IMR-90 (cell line): ENCODE measurements at regions not wholly inside any gene's neighbourhood (a gene's known extent, or its start where the extent isn't known, plus 50 kb on each side); places are given as distances from the start of the nearest gene placed in this dataset.

Source experiments
- ATAC-seq: fragments of 200-7000 bp; cut with Tn5 transposase; 2 replicates; pipeline ENCODE4 v1.9.1; 2020; ENCODE audit warnings: low read depth, mild to moderate bottlenecking, moderate library complexity
- BruUV-seq: library from RNA; stranded (reverse); fragments of 400-500 nt; replicated peaks from 2 replicates; lab custom pipeline; 2021; lab: Mats Ljungman, UMichigan
- CTCF ChIA-PET: fragments of 300-600 bp; formaldehyde crosslinking; extraction: SDS; loops from one replicate; lab custom pipeline; 2021; ENCODE audit warnings: antibody characterized with exemption; lab: Yijun Ruan, JAX
- POLR2A ChIA-PET: fragments of 300-600 bp; sonication (Branson Sonifier 250); formaldehyde crosslinking; loops from one replicate; lab custom pipeline; 2022; ENCODE audit warnings: antibody characterized with exemption; ENCODE audit not compliant: unreplicated experiment; lab: Charles Lee
- DNase-seq: peaks from one replicate; pipeline ENCODE4 v3.0.0; 2013
- H2AFZ ChIP-seq: replicated peaks from 2 replicates; pipeline ENCODE3; 2013; ENCODE audit warnings: low read length, mild to moderate bottlenecking; ENCODE audit not compliant: poor library complexity
- H2AK5ac ChIP-seq: 2 replicates; pipeline ENCODE4 v1.6.1; 2013; ENCODE audit warnings: low read depth, low read length, inconsistent platforms
- H2AK9ac ChIP-seq: replicated peaks from 2 replicates; pipeline ENCODE3; 2013; ENCODE audit warnings: mild to moderate bottlenecking, low read depth, low read length, moderate library complexity; ENCODE audit not compliant: poor library complexity
- H2BK120ac ChIP-seq: 2 replicates; pipeline ENCODE4 v1.6.1; 2013; ENCODE audit warnings: low read depth, low read length, inconsistent platforms
- H2BK15ac ChIP-seq: 3 replicates; pipeline ENCODE4 v1.6.1; 2013; ENCODE audit warnings: low read depth, low read length, inconsistent platforms
- H2BK20ac ChIP-seq: 2 replicates; pipeline ENCODE4 v1.6.1; 2013; ENCODE audit warnings: low read depth, mild to moderate bottlenecking, inconsistent platforms, low read length, moderate library complexity
- H2BK5ac ChIP-seq: 2 replicates; pipeline ENCODE4 v1.6.1; 2013; ENCODE audit warnings: mild to moderate bottlenecking, low read depth, low read length, inconsistent platforms; ENCODE audit not compliant: poor library complexity, severe bottlenecking
- H3K14ac ChIP-seq: replicated peaks from 2 replicates; pipeline ENCODE4 v1.6.1; 2013; ENCODE audit warnings: low read depth, low read length, inconsistent platforms
- H3K18ac ChIP-seq: 2 replicates; pipeline ENCODE4 v1.6.1; 2013; ENCODE audit warnings: low read depth, low read length, control low read depth
- H3K23ac ChIP-seq: 2 replicates; pipeline ENCODE4 v1.6.1; 2013; ENCODE audit warnings: low read depth, low read length, inconsistent platforms
- H3K27ac ChIP-seq: 2 replicates; pipeline ENCODE4 v1.5.1; 2013; ENCODE audit warnings: mild to moderate bottlenecking, control low read depth, low read length; ENCODE audit not compliant: insufficient read depth
- H3K27me3 ChIP-seq: 2 replicates; pipeline ENCODE4 v1.6.1; 2013; ENCODE audit warnings: low read length; ENCODE audit not compliant: control insufficient read depth, insufficient read depth
- H3K36me3 ChIP-seq: 2 replicates; pipeline ENCODE4 v1.6.1; 2013; ENCODE audit warnings: low read length, mixed read lengths; ENCODE audit not compliant: control insufficient read depth, insufficient read depth
- H3K4ac ChIP-seq: 2 replicates; pipeline ENCODE4 v1.6.1; 2013; ENCODE audit warnings: low read depth, low read length, inconsistent platforms
- H3K4me1 ChIP-seq: 2 replicates; pipeline ENCODE4 v1.6.1; 2013; ENCODE audit warnings: low read length, mixed read lengths; ENCODE audit not compliant: control insufficient read depth, insufficient read depth
- H3K4me2 ChIP-seq: 2 replicates; pipeline ENCODE4 v1.6.1; 2013; ENCODE audit warnings: low read depth, mild to moderate bottlenecking, control low read depth, low read length, moderate library complexity
- H3K4me3 ChIP-seq: 2 replicates; pipeline ENCODE4 v1.5.1; 2013; ENCODE audit warnings: low read depth, mild to moderate bottlenecking, control low read depth, low read length, moderate library complexity; ENCODE audit not compliant: insufficient read depth
- H3K56ac ChIP-seq: 2 replicates; pipeline ENCODE4 v1.6.1; 2013; ENCODE audit warnings: low read length, inconsistent platforms; ENCODE audit not compliant: insufficient read depth; ENCODE audit errors: extremely low read depth
- H3K79me1 ChIP-seq, 2 experiments: 2 replicates each; pipeline ENCODE4 v1.6.1; 2013; ENCODE audit warnings: low read length in 2 of 2, inconsistent platforms in 1 of 2, low read depth in 1 of 2
- H3K9ac ChIP-seq: 2 replicates; pipeline ENCODE4 v1.6.1; 2013; ENCODE audit warnings: low read depth, low read length, control low read depth
- H3K9me1 ChIP-seq: 2 replicates; pipeline ENCODE4 v1.6.1; 2013; ENCODE audit warnings: low read length, inconsistent platforms; ENCODE audit not compliant: insufficient read depth
- H3K9me3 ChIP-seq: 2 replicates; pipeline ENCODE4 v1.6.1; 2013; ENCODE audit warnings: low read length; ENCODE audit not compliant: control insufficient read depth, insufficient read depth
- H4K20me1 ChIP-seq: 2 replicates; pipeline ENCODE4 v1.6.1; 2013; ENCODE audit warnings: low read length, inconsistent platforms; ENCODE audit not compliant: insufficient read depth
- H4K5ac ChIP-seq: 2 replicates; pipeline ENCODE4 v1.6.1; 2013; ENCODE audit warnings: mild to moderate bottlenecking, low read depth, low read length, control low read depth
- H4K8ac ChIP-seq, 2 experiments: 2 replicates each; pipeline ENCODE4 v1.6.1; 2013; ENCODE audit warnings: low read depth in 2 of 2, low read length in 2 of 2, control low read depth in 1 of 2, inconsistent platforms in 1 of 2
- H4K91ac ChIP-seq: 2 replicates; pipeline ENCODE4 v1.6.1; 2013; ENCODE audit warnings: low read depth, low read length, inconsistent platforms; ENCODE audit not compliant: insufficient read depth
- BHLHE40 ChIP-seq: fragments of 150-350 bp; IDR thresholded peaks from 2 replicates; pipeline ENCODE4 v1.6.1; 2016; ENCODE audit warnings: mild to moderate bottlenecking, low read depth, low read length
- CHD1 ChIP-seq: IDR thresholded peaks from 2 replicates; pipeline ENCODE4 v1.6.1; 2012; ENCODE audit warnings: low read depth, low read length, improper control_type of control experiment
- CTCF ChIP-seq: conservative IDR thresholded peaks from 2 replicates; pipeline ENCODE4 v1.5.1; 2012; ENCODE audit warnings: mild to moderate bottlenecking, low read depth, low read length, improper control_type of control experiment
- ELK1 ChIP-seq: fragments of 150-350 bp; IDR thresholded peaks from 2 replicates; pipeline ENCODE4 v1.6.1; 2016; ENCODE audit warnings: low read depth, mild to moderate bottlenecking, low read length, moderate library complexity, borderline replicate concordance
- FOS ChIP-seq: fragments of 150-350 bp; IDR thresholded peaks from 2 replicates; pipeline ENCODE4 v1.6.1; 2016; ENCODE audit warnings: low read depth, low read length
- MAFK ChIP-seq: IDR thresholded peaks from 2 replicates; pipeline ENCODE4 v1.6.1; 2012; ENCODE audit warnings: low read depth, low read length, improper control_type of control experiment
- MXI1 ChIP-seq: IDR thresholded peaks from 2 replicates; pipeline ENCODE4 v1.6.1; 2012; ENCODE audit warnings: low read depth, mild to moderate bottlenecking, low read length, moderate library complexity, borderline replicate concordance
- NFE2L2 ChIP-seq: fragments of 150-350 bp; IDR thresholded peaks from 2 replicates; pipeline ENCODE4 v1.6.1; 2016; ENCODE audit warnings: low read depth, mild to moderate bottlenecking, low read length
- POLR2A ChIP-seq: IDR thresholded peaks from 2 replicates; pipeline ENCODE4 v1.6.1; 2012; ENCODE audit warnings: mild to moderate bottlenecking, low read depth, low read length
- RAD21 ChIP-seq: IDR thresholded peaks from 2 replicates; pipeline ENCODE4 v1.6.1; 2012; ENCODE audit warnings: low read length, improper control_type of control experiment
- RCOR1 ChIP-seq: IDR thresholded peaks from 2 replicates; pipeline ENCODE4 v1.6.1; 2012; ENCODE audit warnings: mild to moderate bottlenecking, low read length, improper control_type of control experiment; ENCODE audit not compliant: insufficient replicate concordance
- RFX5 ChIP-seq: IDR thresholded peaks from 2 replicates; pipeline ENCODE4 v1.8.0; 2012; ENCODE audit warnings: low read depth, mild to moderate bottlenecking, low read length, moderate library complexity
- SMC3 ChIP-seq: fragments of 150-350 bp; IDR thresholded peaks from 2 replicates; pipeline ENCODE4 v1.6.1; 2016; ENCODE audit warnings: low read depth, mild to moderate bottlenecking, antibody characterized with exemption, low read length, moderate library complexity
- USF2 ChIP-seq: fragments of 150-350 bp; IDR thresholded peaks from 2 replicates; pipeline ENCODE4 v1.6.1; 2017; ENCODE audit warnings: mild to moderate bottlenecking, antibody characterized with exemption, low read length, low read depth
- WGBS, 2 experiments: methylation state at CpG; one replicate each; pipeline versions ENCODE4 v1.1.5 to v1.1.7; 2013; ENCODE audit warnings: missing lambda C conversion rate in 2 of 2; ENCODE audit not compliant: insufficient read length in 1 of 2; ENCODE audit errors: extremely low coverage in 2 of 2; 5-methylcytosine and 5-hydroxymethylcytosine counted together
- dilution Hi-C: fragments of 300-500 bp; cut with HindIII; formaldehyde crosslinking; loops from one replicate; pipeline ENCODE4 v1.14.3; 2018; ENCODE audit warnings: low sequenced_read_pairs; ENCODE audit not compliant: unreplicated experiment
- in situ Hi-C: fragments of 300-500 bp; cut with MboI; formaldehyde crosslinking; loops from 3 replicates; pipeline ENCODE4 v1.14.3; 2019; ENCODE audit warnings: low sequenced_read_pairs, inconsistent platforms, mixed read lengths
- intact Hi-C: fragments of 100-400 bp; cut with micrococcal nuclease; formaldehyde crosslinking; loops from 2 replicates; pipeline ENCODE4 v1.10.0; 2022

GRCh38 chr20:50246367-50247195, 56.0 kb downstream of the CEBPB start:
- ATAC-seq (no peak), DNase-seq (no peak)
- in situ Hi-C loops = no loop called here
- H4K8ac ChIP-seq = peak overlapping the region in 1 of 2 experiments; percentile 51; a peak in 1 of 4 replicates
- intact Hi-C loops = no loop called here
- CTCF ChIA-PET = interaction anchor here (1.4 kb wide), 1 partner anchor 22 kb away, joined by 4 read pairs; no protein-coding TSS in a partner anchor
- peaks cover 0 to 8% of the 10 kb centered on the region in 2 experiments; a peak in 1 of 4 replicates for H3K79me1 ChIP-seq
- peak overlapping the region; percentile 69 for H4K91ac ChIP-seq
- peak overlapping the region; percentile 51 for H3K14ac ChIP-seq
- peak overlapping the region; percentile 71 for H2AK9ac ChIP-seq
- no peaks in the 10 kb centered on the region for H3K27me3 ChIP-seq
- H3K4ac ChIP-seq = peak overlapping the region; percentile 87
- H2BK120ac ChIP-seq = peak overlapping the region; percentile 87
- H3K4me3 ChIP-seq = no peak overlapping the region
- H3K18ac ChIP-seq = 0 out of 2 replicates have a peak overlapping the region, but pooled peaks have one; percentile 12
- peak overlapping the region; percentile 91 for H2BK20ac ChIP-seq
- H3K56ac ChIP-seq = no peak overlapping the region
- no peak overlapping the region for H3K4me2 ChIP-seq
- peaks cover 16% of the 10 kb centered on the region for H3K9me1 ChIP-seq
- H2AFZ ChIP-seq = peak overlapping the region; percentile 34
- H3K9me3 ChIP-seq = no peaks in the 10 kb centered on the region
- no peak overlapping the region; the same call in 1 of the 2 replicates for H3K23ac ChIP-seq
- peak overlapping the region; percentile 98; the same call in 2 of the 3 replicates for H2BK15ac ChIP-seq
- H2BK5ac ChIP-seq = no peak overlapping the region
- H3K27ac ChIP-seq = no peak overlapping the region
- H4K20me1 ChIP-seq = no peaks in the 10 kb centered on the region
- no peak overlapping the region for H3K9ac ChIP-seq
- dilution Hi-C loops = no loop called here
- peaks cover 9% of the 10 kb centered on the region for H3K4me1 ChIP-seq
- POLR2A ChIA-PET = no interaction called here
- 75% methylated on average over 2 of the region's 17 CpGs; no CpG with 5 or more reads in 1 of the 2 experiments for WGBS, 2 experiments
- peak overlapping the region; percentile 97; the same call in 1 of the 2 replicates for H2AK5ac ChIP-seq
- no TSS peak for BruUV-seq
- peak overlapping the region; percentile 18; the same call in 1 of the 2 replicates for H4K5ac ChIP-seq
- H3K36me3 ChIP-seq = no peaks in the 10 kb centered on the region
- TF ChIP-seq BHLHE40 = no peak
- TF ChIP-seq RCOR1 = no peak
- no peak for TF ChIP-seq ELK1
- no peak for TF ChIP-seq USF2
- TF ChIP-seq RFX5 = no peak
- TF ChIP-seq NFE2L2 = no peak
- no peak for TF ChIP-seq SMC3
- no peak for TF ChIP-seq FOS
- no peak for TF ChIP-seq MXI1
- no peak for TF ChIP-seq CHD1
- TF ChIP-seq POLR2A = no peak
- TF ChIP-seq MAFK = no peak
- no peak for TF ChIP-seq RAD21
- TF ChIP-seq CTCF = no peak
